ENCODE measurements at regions not wholly inside any gene's neighbourhood (a gene's known extent, or its start where the extent isn't known, plus 50 kb on each side); places are given as distances from the start of the nearest gene placed in this dataset.

DNA sequence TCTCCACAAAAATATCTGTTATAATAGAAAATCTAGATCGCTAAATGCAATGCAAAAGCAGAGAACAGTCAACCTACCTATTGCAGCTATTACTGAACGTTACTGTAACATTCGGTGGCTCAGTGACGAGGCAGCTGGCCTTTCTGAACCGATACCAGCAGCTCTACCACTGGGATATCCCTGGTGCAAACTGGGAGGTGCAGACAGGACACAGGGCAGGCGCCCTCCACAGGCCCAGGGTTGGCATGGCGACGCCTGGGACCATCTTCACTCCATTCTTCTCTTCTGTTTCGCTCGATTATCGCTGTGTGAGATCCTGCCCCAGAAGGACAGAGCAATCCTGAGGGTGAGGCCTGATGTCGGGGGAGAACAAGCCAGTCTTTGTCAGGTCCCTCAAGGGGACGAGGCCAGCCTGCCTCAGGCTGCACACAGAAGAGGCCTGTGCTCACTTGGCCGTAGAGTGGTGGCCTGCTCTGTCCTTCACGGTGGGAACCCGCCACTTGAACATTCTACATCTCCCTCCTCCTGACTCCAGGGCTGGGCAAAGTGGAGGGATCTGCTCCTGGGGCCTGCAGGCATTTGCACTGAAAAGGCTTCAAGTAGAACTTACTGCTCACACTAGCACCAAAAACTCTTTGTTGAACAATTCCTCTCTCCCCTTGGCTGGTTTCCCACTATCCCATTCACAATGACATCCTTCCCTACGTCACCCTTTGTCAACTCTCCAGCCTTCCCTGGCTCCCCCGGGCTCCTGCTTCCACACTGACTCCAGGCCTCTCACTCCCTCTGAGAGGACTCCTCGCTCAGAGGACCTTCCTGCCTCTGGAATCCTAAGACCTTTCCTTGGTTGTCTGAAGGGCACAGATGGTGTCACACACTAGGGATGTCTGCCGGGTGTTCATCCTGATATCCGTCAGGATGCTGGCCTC, 49.7 kb downstream of the CYRIA start:
- ATAC-seq (no peak), DNase-seq (ENCODE audit: low spot score) (no peak)
- intact Hi-C loops (cut with DNase I): loop anchor here (10.0 kb wide), 1 partner anchor 139 kb away; no protein-coding TSS in a partner anchor

DNA sequence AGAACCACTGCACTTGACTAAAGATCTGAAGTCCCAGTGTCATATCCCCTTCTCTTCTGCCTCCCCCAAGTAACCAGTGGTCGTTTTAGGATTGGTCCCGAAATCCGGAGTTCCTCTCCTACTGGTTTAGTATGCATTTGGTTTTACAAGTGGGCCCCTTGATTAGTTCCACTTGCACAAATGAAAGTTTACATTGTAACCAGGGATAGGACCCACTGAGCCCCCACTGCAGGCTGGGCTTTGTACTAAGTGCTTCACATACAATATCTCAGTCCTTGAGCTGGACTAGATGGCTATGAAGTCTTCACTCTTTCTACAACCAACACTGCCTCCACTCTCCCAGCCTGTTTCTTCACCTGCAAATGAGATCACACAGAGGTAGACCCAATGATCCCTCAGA, 50.4 kb downstream of the CYRIA start:
- DNase-seq (ENCODE audit: low spot score) (no peak), ATAC-seq (no peak)
- intact Hi-C loops (cut with DNase I): loop anchor here (10.0 kb wide), 1 partner anchor 140 kb away; no protein-coding TSS in a partner anchor

DNA sequence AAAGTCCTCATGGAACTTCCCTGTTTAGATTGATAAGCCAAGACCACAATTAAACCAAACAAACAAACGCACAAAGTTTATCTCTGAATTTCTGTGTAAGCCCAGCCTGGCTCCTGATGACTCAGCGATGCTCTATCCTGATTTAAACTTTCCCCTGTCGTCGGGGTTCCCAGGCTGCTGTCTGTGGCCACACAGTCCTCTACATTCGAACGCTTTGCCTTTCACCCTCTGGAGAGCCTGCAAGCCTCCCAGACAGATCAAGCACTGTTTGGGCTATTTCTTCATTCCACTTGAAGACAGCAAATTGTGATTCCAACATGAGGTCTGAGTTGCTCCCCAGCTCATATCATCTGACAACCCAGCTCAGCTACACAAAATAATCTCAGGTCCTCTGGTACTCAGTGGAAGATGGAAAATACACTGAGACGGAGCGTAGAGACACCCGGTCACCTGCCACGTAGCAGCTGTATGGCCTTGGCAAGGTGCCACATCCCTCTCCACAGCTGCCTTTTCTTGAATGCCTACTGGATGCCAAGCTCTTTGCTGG, 51.2 kb downstream of the CYRIA start:
- intact Hi-C loops (cut with DNase I): loop anchor here (10.0 kb wide), 1 partner anchor 140 kb away; no protein-coding TSS in a partner anchor
- ATAC-seq: peak; percentile 52
- DNase-seq (ENCODE audit: low spot score): no peak

DNA sequence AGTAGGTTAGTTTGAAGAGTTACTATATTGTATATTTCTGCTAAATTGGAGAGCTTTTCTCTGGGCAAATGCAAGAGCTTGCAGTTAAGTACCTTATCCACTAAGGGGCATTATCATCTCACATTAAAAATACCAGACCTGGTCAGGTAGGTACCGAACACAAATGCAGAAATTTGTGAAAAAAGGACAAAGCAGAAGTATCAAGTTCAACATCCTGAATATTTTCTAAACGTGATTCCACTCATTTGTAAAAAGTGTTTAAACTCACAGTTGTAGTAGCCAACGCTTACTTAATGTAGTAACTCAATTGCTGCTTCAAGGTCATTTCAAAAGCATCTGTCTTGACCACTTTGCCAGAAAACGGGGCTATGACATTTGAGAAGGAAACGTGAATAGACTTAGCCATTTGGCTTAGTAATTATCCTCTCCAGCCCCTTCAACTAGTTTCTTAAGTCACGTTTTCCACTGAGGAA, 52.1 kb downstream of the CYRIA start:
- ATAC-seq: peak; percentile 9
- intact Hi-C loops (cut with DNase I): loop anchor here (10.0 kb wide), 1 partner anchor 141 kb away; no protein-coding TSS in a partner anchor
- DNase-seq (ENCODE audit: low spot score): no peak

DNA sequence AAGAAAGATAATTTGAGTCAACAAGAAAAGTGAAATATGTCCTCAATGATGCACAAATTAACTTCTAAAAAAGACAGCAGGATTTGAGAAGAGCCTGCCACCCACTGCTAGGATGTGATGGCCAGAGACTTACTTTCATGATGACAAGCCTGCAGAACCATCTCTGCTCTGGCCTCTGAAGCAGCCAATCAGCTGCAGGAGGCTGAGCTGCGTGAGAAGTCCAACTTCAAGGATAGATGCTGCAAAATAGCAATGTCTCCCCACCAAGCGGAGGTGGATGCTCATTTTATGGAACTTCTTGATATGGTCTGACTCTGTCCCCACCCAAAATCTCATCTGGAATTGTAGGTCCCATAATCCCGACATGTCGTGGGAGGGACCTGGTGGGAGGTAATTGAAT, 53.1 kb downstream of the CYRIA start:
- DNase-seq (ENCODE audit: low spot score) (no peak), ATAC-seq (no peak)
- intact Hi-C loops (cut with DNase I): loop anchor here (10.0 kb wide), 1 partner anchor 142 kb away; no protein-coding TSS in a partner anchor

DNA sequence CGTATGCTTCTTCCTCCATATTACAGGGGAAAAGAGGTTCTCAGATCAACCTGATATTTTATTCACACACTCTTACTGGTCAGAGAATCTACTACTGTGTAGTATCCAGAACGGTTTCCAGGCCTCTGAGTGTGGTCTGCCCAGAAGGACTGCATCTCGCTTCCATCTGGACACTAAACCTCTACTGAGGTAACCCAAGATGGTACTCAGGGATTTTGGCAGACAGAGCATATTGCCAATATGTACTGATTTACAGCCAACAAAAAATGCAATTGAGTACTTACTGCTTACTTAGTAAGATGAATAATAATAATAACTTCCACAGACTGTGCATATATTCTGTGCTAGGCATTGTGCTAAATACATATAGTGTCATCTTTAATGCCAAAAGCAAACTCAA, 55.8 kb downstream of the CYRIA start:
- ATAC-seq (no peak), DNase-seq (ENCODE audit: low spot score) (no peak)
- intact Hi-C loops (cut with DNase I): loop anchor here (10.0 kb wide), 1 partner anchor 145 kb away; no protein-coding TSS in a partner anchor

DNA sequence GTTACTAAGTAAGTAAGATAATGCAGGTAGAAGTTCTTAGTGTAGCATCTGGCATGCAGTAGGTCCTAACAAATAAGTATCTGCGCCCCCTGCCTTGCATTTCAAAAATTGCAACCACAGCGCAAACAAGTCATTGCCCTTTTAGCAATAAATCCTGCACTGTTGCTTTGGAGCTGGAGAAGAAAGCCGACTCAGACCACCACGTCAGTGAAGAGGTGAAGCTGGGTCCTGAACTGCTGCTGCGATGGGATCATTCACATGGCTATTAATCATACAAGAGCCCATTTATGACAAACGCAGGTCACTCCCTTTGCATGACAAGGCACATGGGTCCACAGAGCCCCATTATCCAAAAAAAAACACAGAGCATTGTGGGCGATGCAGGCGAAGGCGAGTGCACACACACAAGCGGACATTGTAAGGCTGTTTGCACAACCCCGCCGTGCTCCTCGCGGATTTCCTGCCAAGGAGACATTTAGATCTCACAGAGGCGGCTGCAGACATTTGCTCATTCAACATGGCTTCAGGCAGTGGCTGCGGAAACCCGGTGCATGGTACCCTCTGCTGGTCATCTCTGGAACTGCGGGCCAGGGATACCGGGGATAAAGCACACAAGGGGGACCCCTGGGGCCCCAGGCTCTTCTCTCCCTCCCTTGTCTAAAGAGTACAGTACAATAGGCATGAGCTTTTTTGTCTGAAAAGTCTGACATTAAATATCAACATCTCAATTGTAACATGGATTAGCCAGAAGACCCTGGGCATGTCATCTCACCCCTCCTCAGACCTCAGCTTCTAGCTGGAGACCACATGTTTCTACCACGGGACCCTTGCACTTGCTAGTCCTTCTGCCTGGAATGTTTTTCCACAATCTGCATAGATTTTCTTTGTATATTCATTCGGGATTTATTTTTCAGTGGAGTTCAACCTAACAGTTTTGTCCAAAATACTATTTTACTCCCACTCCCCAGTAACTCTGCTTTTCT, 56.7 kb downstream of the CYRIA start:
- DNase-seq (ENCODE audit: low spot score) (peak; percentile 94), ATAC-seq (peak; percentile 95)
- intact Hi-C loops (cut with DNase I): no loop called here

DNA sequence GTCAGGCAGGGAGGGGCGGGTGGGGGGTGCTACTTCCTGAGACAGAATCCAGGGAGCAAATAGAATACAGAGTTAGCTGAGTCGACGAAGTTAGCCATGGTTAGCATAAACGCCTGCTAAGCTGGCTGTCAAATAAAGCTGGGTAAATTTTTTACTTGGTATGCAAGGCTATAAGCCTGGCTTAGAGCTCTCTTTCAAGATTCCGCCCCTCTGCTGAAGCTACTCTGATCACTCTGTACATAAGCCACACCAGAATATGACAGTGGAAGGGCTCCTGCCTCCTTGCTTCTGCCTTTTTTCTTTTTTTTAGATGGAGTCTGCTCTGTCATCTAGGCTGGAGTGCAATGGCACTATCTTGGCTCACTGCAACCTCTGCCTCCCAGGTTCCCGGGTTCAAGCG, 58.3 kb downstream of the CYRIA start:
- intact Hi-C loops (cut with DNase I): no loop called here
- DNase-seq (ENCODE audit: low spot score) (no peak), ATAC-seq (no peak)

DNA sequence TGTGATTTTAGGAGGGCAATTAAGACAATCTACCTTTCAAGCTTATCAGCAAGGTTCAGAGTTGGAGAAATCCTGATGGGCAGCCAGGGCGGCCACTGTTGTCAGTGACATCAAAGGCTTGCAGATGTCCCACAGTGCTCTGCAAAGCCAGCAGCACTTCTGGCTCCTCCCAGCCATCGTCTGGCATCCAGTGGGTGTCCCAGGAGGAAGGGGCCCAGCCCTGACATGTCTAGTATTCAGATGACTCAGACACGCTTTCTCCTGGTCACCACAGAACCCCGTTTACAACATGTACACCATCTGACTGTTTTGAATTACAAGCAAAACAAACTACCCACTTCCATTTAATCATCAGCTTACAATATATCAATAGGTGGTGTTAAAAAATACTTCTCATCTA, 61.4 kb downstream of the CYRIA start:
- ATAC-seq (no peak), DNase-seq (ENCODE audit: low spot score) (no peak)
- intact Hi-C loops (cut with DNase I): no loop called here

DNA sequence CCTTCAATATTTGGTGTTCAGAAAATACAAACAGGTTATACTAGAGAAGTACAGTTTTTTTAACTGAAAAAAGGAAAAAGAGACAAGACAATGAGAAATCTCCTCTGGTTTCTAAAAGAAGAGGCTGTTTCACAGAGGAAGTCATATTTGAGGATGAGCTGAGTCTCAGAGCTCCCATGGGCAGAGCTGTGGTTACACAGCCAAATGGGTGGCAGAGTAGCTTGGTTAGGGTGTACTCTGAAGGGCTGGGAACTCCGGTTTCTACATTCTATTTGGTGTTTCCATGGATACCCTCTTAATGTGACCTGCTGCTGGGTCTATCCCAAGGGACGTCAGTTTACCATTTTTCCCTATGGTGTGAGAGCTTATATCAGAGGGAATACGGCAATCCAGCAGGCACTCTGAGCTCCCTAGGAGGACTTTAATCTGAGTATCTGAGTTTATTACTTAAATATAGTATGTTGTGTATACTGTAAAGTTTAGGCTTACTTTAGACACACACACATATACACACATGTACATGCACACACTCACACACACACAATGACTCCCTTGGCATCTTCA, 74.2 kb downstream of the CYRIA start:
- no peak for DNase-seq (ENCODE audit: low spot score)
- no peak for ATAC-seq
- intact Hi-C loops (cut with DNase I): no loop called here

DNA sequence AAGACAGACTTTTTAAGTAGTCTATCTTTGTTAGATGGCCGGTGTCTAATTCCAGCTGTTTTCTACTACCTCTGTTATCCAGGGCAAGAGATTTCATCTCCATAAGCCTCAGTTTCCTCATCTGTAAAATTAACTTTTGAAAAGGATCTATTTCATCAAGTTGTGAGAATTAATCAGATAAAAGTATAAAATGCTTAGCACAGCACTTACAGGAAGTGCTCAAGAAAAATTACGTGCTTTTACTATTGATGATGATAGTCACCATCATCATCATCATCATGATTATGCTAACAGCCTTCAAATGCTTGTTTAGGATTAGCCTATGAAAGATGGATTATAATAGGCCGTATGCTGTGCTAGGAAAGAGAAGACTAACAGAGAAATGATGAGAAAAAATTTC, 76.2 kb downstream of the CYRIA start:
- intact Hi-C loops (cut with DNase I): no loop called here
- ATAC-seq: no peak

DNA sequence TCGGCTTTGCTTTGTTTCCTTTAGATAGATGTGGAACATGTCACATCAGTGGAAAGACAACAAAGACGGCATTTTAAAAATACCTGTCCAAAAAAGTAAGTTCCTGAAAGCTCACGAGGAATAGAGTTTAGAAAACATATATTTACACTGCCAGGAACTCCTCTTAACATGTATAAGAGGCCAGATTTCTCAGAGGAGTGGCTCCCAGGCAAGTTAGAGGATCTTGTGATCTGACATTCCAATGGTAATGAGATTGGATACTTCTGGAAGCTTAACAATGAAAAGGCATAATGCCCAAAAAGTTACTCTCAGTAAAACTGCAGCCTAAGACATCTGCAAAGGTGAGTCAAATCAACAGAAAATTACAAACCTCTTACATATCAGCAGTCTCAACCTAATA, 77.1 kb downstream of the CYRIA start:
- intact Hi-C loops (cut with DNase I): no loop called here
- ATAC-seq (no peak), DNase-seq (ENCODE audit: low spot score) (no peak)

More for the DNA sequence above, 76.2 kb downstream of the CYRIA start:
- DNase-seq (ENCODE audit: low spot score): no peak

DNA sequence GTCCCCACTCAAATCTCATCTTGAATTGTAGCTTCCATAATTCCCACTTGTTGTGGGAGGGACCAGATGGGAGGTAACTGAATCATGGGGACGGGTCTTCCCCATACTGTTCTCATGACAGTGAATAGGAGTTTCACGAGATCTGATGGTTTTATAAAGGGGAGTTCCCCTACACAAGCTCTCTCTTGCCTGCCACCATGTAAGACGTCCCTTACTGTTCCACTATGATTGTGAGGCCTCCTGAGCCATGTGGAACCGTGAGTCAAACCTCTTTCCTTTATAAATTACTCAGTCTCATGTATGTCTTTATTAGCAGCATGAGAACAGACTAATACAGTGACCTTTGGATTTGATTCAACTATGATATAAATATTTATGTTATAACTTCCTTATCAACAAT, 78.0 kb downstream of the CYRIA start:
- intact Hi-C loops (cut with DNase I): no loop called here
- DNase-seq (ENCODE audit: low spot score): no peak
- no peak for ATAC-seq

DNA sequence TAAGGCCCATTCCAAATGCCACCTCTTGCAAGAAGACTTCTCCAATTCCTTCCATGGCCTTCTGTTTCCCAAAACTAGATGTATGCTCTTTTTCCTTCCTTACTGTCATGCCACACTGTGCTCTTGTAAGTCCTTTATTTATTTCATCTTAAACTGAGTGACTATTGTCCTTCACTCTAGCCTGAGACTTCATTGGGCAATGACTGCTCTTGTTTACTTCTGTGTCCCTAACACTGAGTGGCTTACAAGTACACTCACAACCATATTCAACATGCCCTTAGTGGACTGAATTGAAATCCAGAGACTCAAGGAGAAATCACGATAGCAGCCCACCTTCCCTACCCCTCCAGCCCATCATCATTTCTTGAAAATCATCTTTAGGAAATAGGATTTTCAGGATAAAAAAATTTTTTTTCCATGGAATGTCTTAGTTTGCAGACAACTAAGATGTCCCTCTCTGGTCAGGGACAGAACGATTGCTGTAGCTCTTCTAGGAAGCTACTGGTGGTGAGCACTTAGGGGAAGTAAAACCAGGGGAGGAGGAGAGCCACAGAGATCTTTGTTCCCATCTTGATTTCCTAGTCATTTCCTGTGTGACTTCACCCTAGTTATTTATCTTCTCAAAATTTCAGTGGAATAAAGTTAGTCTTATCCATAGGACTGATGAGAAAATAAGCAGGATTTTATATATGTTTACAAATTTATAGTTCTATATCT, 80.7 kb downstream of the CYRIA start:
- DNase-seq (ENCODE audit: low spot score): no peak
- ATAC-seq: no peak
- intact Hi-C loops (cut with DNase I): no loop called here

DNA sequence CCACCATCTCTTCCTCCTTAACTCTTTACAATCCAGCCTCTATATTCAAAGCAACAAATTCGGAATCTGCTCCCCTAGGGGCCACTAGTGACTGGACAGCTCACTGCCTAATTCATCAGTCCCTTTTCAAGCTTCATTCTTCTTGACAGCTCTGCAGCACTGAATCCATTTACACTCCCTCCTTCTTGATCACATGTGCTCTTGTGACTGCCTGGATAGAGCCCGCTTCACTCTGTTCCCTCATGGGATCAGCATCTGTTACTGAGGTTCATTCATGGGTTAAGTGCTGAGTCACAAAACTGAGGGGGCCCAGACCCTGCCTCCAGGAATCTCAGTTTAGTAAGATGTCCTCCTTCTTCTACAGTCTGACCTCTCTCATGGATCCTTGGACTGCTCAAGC, 81.5 kb downstream of the CYRIA start:
- intact Hi-C loops (cut with DNase I): no loop called here
- ATAC-seq (no peak), DNase-seq (ENCODE audit: low spot score) (no peak)

DNA sequence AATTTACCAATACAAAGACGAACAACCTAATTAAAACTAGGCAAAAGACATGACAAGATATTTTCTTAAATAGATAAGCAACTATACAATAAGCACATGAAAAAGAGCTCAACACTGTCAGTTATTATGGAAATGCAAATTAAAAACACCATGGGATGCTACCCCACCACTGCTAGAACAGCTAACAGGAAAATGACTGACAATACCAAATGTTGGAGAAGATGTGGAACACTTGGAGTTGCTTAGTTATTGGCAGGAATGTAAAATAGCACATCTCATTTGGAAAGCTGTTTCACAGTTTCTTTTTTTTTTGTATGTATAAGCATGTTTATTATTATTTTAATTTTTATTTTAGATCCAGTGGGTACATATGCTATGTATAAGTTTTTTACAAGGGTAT, 84.4 kb downstream of the CYRIA start:
- no peak for ATAC-seq
- intact Hi-C loops (cut with DNase I): no loop called here
- no peak for DNase-seq (ENCODE audit: low spot score)

DNA sequence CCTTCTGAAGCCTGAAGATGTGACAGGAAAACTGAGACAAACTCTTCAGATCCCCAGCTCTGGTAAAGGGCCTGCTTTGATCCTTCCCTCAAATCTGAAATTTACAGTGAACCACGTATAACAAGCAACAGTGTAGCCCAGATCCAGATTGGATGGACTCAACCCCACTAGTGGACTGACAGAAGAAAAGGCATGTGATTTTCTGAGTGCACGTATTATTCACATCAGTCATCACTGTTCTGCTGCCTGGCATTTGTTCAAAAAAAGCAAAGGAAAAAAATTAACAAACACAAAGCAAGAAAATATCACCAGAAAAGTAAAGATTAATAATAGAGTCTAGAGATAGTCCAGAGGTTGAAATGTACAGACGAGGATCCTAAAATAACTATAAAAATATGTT, 87.6 kb downstream of the CYRIA start:
- intact Hi-C loops (cut with DNase I): no loop called here
- no peak for DNase-seq (ENCODE audit: low spot score)
- no peak for ATAC-seq

DNA sequence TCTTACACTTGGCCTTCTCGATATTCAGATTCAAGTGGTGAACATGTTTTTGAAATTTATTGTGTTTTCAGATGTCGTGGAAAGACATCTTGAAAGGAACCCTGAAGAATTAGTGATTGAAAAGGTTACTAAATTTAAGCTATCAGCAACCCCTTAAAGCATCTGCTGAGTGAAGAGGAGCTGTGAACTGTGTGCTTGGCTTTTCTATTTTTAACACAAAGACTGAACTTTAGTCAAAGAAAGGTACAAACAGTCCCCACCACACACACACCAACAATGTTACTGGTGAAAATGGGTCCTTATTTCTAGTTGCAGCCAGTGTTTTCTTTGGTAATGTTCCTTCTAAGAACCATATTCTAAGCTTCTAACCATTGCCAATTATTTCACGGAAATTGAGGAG, 95.1 kb downstream of the CYRIA start:
- ATAC-seq: no peak
- intact Hi-C loops (cut with DNase I): no loop called here
- DNase-seq (ENCODE audit: low spot score): no peak
